ENCODE measurements at regions not wholly inside any gene's neighbourhood (a gene's known extent, or its start where the extent isn't known, plus 50 kb on each side); places are given as distances from the start of the nearest gene placed in this dataset.
"Not testable (repeated sequence)": the region's sequence is repeated elsewhere in the genome, so short reads cannot be mapped to it uniquely, and the experiment has no call there.

DNA sequence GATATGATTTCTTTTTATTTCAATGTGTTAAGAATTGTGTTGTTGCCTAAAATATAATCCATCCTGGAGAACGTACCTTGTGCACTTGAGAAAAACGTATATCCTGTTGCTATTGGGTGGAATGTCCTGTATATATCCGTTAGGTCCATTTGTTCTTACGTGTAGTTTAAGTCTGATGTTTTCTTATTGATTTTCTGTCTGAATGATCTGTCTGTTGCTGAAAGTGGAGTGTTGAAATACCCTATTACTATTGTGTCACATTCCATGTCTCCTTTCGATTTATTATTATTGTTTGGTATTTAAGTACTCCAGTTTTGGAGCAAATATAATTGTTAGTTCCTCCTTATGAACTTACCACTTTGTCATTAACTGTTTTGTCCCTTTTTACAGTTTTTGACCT lies 270.6 kb downstream of the UBE2NL start:
- TF ChIP-seq CTCF (optimal IDR thresholded peaks at IDR 0.05 in 1 of 3, IDR thresholded peaks at IDR 0.05 in 1 of 3, conservative IDR thresholded peaks at IDR 0.05 in 1 of 3; ENCODE audit: extremely low read depth in 1 of 3, insufficient read depth in 2 of 3, low read length in 3 of 3); EZH2 (IDR thresholded peaks at IDR 0.05; ENCODE audit: low read length): not testable (repeated sequence)
